HPDE6-E6E7 (cell line): ENCODE measurements at regions not wholly inside any gene's neighbourhood (a gene's known extent, or its start where the extent isn't known, plus 50 kb on each side); places are given as distances from the start of the nearest gene placed in this dataset.
A peak's percentile ranks its signal among the peaks of the same experiment; 100 is the strongest.

Experiments used
- DNase-seq: peaks from one replicate; pipeline ENCODE4 v3.0.0; 2011; ENCODE audit warnings: missing footprints; ENCODE audit errors: extremely low spot score

DNA sequence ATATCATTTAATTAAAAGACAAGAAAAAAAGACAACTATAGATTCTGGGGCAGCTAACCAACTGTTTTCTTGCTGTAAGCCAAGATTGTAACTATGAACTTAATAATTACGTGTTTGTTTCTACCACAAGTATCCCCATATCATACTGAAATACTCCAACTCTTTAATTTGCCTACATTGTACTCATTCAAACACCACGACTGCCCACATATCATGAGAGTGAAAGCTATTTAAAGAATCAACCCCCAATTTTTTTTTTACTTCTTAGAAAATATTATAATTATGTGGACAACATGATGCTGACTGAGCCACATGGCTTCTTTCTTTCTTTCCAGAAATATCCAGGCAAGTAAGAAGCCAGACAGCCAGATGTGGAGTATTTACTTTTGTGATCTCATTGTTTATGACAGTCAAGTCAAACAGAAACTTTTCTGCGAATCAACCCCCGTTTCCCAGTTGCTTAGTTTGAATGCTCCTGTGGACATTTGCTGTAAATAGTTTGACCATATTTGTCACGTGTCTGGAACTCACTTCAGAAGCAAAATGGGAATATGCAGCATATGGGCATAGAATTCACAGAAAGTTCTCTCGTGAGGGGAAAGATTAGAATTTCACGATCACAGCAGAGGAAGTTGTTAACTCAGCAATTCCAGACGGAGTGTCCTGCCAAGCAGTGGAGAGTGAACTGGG is 126.8 kb upstream of the PSMD7 start:
- DNase-seq, result no peak

DNA sequence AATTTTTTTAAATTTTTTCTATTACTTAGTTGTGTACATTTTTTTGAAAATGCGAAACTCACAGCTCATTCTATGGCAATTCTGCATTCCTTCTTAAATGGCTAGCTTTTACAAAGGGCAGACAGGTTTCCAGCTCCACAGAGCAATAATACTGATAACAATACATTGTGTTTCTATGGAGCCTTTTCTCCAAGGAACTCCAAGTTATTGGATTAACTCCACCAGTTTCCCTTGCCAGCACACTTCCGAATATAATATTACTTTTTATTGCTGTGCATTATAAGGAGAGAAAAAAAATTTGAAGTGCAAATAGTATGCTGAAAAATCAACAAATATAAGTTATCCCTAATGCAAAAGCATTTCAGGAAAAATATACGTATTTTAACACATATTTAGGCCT is 127.5 kb upstream of the PSMD7 start:
- no peak for DNase-seq

DNA sequence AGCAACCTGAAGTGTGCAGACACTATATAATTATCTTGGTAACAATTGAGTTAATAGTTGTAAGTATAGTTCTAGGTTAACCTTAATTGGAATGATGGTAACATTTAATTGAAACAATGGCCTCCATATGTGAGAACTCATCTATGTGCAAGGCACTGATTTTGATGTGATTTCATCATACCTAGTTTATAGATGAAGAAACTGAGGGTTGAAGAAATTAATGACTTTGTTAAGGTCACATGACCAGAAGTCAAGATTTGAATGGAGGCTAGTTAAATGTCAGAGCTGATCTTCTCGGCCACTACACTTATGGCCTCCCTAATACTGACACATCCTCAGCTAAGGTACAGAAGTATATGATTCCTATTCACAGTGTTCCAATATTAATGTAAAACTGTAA is 128.2 kb upstream of the PSMD7 start:
- DNase-seq, result no peak

DNA sequence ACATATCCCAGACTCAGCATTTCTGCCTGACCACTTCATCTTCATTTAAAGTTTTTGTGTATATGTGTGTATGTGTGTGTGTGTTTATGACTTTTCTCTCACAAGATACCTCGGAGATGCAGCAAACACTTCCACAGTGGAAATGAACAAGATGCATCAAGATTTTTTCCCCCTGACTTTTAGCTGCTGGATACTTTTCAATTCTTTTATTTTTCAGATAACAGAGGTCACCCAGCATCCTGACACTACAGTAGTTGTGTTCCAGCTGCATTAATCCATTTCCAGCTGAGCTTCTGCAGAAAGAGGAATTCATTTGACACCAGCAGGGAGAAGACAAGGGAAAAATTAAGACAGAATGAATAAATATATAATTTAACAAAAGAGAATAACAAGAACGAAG is 130.2 kb upstream of the PSMD7 start:
- no peak for DNase-seq

DNA sequence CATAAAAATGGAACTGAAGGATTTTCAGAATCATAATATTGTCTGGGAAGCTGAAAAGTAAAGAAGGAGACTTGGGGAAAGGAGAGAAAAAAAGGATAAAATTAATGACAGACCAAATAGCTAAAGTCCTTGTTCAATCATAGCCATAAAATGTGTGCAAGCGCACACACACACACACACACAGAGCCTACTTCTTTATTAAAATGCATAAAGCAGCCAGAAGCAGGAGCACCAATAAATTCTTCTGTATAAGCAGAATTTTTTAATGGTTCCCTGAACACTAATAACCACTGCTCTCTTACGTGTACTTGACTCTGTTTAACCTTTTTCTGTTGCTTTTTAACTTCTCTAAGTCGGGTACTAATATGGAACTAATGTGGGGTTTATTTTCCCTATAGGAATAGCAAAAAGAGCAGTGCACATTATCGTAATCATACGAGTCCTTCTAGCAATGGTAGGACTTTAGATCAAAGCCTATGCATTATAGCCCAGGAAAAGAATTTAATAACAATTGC is 131.0 kb upstream of the PSMD7 start:
- no peak for DNase-seq

DNA sequence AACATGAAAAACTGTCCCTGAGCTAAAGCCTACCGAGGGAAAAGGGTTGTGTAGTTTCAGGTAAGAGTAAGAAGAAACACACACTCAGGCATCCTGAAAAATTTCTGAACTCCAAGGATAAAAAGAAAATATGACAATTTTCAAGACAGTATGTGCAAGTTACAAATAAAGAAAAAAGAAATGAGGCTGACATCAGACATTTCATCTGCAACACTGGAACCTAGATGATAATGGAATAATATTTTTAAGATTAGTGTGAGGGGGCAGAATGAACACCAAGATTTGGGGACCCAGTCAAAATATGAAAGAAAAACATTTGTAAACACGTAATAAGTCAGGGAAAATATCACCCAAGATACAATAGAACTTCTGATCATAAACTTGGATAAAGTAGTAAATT is 135.9 kb upstream of the PSMD7 start:
- no peak for DNase-seq

DNA sequence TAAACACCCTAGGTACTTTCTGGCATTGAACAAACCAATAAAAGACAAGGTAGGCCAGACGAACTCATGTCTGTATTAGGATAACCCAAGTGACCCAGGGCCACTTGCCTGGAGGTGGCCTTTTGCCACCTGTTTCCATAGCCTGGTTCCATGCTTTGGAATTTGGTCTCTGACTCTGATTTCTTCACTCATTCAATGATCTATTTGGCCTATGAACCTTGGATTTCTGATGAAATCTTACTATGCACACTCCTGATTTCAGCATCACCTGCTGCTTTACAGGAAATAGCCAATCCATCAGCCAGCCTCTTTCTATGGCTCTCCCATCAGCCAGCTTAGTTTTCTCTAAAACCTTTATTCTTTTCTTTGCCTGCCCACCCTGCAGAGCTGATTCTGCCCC is 142.8 kb upstream of the PSMD7 start:
- DNase-seq, result no peak

DNA sequence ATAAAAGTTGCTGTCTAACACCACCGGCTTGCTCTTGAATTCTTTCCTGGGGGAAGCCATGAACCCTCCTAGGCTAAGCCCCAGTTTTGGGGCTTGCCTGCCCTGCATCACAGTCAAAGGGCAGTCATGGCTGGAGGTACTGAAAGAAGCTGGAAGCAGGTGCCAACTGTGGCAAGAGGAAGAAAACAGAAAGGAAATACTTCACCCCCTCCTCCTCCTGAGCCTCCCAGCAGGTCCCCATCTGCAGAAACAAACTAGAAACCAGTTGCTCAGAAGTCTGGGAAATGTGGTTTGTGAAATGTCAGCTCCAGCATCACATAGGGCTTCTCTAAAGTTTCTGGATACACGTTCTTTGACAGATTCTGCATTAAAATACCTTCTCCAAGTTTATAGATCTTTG is 150.0 kb upstream of the PSMD7 start:
- no peak for DNase-seq

DNA sequence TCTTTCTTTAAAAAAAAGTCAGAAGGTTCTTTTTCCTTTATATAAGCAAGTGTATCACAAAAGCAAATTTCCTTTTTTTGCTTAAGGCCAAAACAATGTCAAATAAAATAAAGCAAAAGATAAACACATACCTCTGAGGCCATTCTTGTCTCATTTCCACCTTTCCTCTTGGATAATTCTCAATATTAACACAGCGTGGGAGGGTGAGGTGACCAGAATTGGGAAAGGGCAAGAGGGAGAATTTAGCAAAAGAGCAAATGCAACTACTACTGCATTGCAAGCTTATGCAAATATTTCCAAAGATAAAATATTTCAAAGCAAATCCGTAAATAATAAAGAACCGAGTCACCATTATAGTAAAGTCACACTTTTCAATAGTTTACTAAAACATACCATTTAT is 153.4 kb upstream of the PSMD7 start:
- DNase-seq, result no peak

DNA sequence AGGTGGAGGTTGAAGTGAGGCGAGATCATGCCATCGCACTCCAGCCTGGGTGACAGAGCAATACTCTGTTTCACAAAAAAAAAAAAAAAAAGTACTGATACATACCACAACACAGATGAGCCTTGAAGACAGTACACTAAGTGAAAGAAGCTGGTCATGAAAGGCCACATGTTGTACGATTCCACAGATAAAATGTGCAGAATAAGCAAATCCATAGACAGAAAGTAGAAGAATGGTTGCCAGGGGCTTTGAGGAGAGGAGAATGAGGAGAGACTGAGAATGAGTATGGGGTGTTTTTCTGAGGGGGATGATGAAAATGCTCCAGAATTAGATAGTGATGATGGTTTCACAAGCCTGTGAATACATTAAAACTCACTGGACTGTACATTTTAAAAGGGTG is 155.6 kb upstream of the PSMD7 start:
- no peak for DNase-seq

DNA sequence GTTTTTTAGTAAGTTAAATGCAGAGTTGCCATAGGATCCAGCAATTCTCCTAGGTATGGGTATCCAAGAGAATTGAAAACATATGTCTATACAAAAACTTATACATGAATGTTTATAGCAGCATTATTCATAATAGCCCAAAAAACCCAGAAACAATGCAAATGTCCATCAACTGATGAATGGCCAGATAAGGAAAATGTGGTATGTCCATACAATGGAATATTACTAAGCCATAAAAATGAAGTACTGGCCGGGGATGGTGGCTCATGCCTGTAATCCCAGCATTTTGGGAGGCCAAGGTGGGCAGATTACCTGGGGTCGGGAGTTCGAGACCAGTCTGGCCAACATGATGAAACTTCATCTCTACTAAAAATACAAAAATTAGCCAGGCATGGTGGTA is 156.1 kb upstream of the PSMD7 start:
- no peak for DNase-seq

DNA sequence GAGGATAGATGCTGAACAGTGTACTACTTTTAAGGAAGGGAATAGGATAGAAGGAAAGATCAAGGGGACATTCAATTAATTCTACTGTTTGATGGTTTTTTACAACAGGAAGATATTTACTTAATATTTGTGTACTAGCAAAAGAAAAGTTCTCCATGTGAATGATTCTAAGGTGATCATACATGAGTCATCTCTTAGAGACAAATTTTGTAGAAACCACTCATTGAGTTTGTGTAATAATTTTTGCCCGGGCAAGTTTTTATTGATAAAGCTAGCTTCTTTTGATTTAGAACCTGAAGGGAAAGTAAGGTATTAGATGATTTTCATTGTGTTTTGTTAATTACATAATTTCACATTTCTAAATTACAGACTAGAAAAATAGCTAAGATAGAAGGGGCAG is 172.8 kb upstream of the PSMD7 start:
- no peak for DNase-seq

DNA sequence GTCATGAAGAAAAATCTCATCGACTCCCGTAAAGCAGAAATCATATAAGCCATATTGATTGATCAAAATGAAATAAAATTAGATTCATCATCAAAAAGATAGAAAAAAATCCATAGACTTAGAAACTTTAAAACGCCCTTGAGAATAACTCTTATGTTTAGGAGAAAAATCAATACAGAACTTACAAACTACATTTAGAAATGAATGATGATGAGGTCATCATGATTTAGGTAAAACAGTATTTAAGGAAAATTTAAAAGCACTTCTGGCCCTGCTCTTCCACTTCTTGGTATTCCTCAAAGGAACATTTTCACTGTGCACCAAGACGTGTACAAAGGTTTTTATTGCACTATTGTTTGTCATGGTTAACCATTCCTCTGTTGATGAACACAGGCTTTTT is 173.4 kb upstream of the PSMD7 start:
- no peak for DNase-seq

DNA sequence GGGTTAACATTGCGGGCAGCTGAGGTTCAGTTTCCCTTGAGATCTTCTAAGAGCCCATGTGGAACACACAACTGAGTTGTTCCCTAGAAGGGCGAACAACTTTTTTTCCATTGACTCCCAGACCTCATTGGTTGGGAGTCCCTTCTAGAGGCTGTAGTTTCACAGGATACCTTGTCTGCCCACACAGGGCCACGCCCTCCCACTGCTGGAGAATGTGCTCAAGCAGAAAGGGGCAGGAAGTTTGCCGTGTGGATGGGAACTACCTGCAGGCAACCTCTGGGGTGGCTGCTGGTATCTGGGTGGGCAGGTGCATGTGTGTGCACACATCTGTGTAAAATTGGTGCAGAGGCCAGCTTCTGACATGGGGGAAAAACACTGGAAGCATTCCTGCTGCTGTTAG is 178.8 kb upstream of the PSMD7 start:
- DNase-seq, result no peak

DNA sequence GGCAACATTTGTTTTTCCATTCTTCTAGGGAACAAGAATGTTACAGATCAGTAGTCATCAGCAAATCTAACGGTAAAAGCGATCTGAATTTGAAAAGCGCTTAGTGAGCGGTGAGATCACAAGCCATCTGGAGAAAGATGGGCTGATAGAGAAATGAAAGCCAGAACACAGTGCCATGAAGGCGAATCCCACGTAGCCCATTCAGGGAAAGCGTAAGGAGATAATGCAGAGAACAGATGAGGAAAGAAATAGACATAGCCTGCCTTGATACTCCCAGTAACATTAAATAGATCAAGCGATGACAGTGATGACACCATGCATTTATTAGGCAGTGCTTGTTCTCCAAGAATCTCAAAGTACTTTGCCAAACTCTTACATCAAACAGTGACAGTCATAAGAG is 183.1 kb upstream of the PSMD7 start:
- no peak for DNase-seq

DNA sequence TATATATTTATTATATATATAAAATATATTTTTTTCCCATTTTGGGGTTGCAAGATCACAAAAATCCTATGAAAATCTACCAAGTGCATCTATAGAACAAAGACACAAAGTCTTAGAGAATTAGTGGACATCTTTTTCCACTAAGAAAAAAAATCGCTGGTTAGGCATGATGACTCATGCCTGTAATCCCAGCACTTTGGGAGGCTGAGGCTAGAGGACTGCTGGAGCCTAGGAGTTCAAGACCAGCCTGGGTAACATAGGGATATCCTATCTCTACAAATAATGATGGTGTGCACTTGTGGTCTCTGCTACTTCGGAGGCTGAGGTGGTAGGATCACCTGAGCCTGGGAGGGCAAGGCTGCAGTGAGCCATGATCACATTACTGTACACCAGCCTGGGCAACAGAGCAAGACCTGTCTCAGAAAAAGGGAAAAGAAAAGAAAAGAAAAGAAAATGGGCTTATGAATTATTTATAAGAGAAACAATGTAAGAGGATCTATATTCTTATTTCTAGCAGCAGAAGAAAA is 185.1 kb upstream of the PSMD7 start:
- no peak for DNase-seq

DNA sequence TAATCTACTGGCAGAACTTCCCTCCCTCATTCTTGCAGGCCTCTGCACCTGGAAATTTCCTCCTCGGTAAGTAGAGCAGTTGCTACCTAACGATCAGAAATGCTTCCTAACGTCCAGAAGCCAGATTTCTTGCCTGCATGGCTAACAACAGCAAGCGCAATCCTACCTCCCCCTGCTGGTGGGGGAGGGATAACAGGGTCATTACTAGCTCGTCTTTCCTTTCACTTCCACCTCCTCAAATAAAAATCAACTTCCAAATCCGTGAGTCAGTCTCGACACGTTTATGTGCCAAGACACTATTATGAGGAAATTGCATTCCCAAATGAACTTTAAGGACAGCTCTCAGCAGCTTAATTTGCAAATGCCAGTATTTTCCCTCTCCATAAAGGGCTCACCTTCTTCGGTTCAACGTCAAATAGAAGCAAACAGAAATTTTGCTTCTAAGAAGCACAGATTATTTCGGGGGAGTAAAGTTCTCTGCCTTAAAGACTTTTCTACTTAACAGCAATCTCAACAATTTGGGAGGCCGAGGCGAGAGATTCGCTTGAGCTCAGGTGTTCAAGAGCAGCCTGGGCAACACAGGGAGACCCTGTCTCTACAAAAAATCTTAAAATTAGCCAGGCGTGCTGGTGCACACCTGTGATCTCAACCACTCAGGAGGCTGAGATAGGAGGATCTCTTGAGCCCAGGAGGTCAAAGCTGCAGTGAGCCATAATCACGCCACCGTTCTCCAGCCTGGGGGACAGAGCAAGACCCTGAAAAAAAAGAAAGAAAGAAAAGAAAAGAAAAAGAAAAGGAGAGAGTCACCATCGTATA is 188.6 kb upstream of the PSMD7 start:
- peak; percentile 19 for DNase-seq

DNA sequence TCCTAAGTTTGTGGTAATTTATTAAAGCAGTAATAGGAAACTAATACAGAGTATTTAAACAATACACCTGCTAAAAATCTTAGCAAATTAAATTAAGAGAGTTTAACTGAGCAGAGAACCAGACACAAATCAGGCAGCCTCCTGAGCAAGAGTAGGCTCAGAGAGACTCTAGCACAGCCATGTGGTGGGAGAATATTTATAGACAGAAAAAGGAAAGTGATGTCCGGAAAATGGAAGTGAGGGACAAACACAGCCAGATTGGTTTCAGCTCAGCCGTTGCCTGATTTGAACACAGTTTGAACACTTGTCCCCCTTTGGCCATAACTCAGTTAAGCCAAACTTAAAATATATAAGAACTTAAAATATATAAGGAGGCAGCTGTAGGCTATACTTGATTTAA is 192.6 kb upstream of the PSMD7 start:
- no peak for DNase-seq

DNA sequence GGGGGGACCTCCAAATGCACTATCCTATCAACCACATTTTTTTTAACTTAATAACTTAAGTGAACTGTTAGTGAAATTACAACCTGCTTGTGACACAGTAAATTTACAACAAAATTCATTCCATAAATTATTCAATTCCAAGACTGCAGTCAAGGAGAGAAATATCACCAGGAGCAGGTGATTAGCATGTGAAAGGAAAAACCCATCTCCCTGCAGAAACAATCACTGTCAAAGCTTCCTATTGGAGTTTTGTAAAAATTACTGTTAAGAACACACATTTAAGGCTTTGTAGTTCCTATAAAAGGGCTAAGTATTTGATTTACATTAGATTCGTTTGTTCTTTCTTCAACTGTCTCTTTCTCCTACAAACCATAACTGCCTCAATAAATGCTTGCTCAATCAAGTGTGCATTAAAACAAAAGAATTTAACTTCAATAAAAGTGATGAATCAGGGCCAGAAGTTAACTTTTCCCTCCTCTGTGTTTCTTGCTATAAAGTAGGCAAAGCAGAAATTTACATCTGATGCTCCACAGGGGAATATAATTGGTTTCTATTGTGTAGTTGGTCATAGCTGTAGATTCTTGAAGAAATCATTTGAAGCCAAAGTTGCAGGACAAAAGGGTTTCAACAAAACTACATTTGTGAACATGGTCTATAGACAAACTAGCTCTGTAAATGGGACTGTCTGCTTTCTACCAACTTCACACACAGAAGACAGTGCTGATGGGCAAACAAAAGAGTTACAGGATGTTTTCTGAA is 195.1 kb upstream of the PSMD7 start:
- DNase-seq, result no peak

DNA sequence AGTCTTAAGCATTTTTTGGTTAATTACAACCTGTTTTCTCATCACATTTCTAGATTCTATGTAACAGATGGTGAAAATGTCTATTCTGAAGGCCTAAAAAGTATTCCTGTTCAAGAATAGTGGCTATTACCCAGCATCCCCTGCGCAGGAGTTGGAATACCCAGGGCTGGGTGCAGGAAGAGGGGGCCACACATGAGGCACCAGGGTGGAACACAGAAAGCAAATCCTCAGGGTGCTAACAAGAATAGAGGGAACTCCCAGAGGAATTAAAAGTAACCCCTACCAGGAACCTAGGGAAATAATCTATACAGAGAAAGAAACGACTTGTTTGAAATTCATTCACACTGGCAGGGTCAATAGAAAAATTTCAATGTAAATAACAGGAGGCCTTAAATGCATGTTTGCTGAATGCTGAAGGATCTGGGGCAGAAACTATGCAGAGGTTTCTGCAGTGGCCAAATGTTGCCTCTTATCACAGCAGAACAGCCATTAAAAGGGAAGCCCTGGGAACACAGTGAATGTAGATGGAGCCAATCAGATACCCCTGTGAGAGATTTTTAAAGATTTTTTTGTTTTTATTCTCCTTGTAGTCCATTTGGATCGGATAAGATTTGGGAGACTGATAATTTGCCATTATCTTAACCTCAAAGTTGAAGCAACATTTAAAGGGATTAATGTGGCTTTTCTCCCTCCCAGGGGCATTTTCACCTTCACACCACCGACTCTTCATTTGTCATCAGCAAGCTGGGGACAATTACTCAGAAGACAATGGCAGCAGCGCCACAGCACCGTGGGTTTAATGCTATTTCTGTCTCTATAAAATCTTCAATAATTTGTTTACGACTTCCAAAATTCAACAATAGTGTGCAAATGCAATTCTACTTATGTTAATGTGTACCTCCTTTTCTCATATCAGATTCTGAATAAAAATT is 196.0 kb upstream of the PSMD7 start:
- no peak for DNase-seq

DNA sequence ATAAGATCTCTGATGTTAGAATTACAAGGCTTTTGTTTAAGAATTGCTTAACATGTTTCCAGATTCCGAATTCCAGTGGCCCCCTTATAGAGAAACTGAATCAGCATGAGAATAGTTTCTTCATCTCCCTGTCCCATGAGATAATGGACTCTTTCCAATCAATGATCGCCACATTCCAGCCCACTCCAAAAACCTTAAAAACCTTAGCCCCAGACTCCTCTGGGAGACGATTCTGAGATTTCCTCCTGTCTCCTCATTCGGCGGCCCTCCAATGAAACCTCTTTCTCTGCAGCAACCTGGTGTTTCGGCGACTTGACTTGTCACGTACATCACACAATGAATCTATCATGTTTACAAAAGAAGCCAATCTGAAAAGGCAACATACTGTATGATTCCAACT is 197.1 kb upstream of the PSMD7 start:
- no peak for DNase-seq
